Calu3 (cell line): ENCODE measurements at regions not wholly inside any gene's neighbourhood (a gene's known extent, or its start where the extent isn't known, plus 50 kb on each side); places are given as distances from the start of the nearest gene placed in this dataset.

Source experiments
- BruUV-seq: library from RNA; stranded (reverse); fragments of 400-500 nt; replicated peaks from 2 replicates; lab custom pipeline; 2021; lab: Mats Ljungman, UMichigan
- CTCF ChIA-PET: fragments of 300-600 bp; sonication (Branson Sonifier 250); formaldehyde crosslinking; loops from one replicate; lab custom pipeline; 2022; ENCODE audit warnings: antibody characterized with exemption; lab: Charles Lee
- DNase-seq: peaks from one replicate; pipeline ENCODE4 v3.0.0; 2022
- H3K27ac Mint-ChIP-seq: one replicate; pipeline ENCODE4 v1.8.0; 2022; ENCODE audit warnings: mixed read lengths; ENCODE audit not compliant: unreplicated experiment
- H3K27me3 Mint-ChIP-seq: one replicate; pipeline ENCODE4 v1.8.0; 2022; ENCODE audit warnings: mixed read lengths; ENCODE audit not compliant: unreplicated experiment
- H3K36me3 Mint-ChIP-seq: one replicate; pipeline ENCODE4 v1.8.0; 2022; ENCODE audit warnings: mild to moderate bottlenecking, moderate library complexity, mixed read lengths; ENCODE audit not compliant: insufficient read depth, unreplicated experiment
- H3K4me1 Mint-ChIP-seq: one replicate; pipeline ENCODE4 v1.8.0; 2022; ENCODE audit warnings: mild to moderate bottlenecking, low read depth, mixed read lengths; ENCODE audit not compliant: unreplicated experiment
- H3K4me3 Mint-ChIP-seq: one replicate; pipeline ENCODE4 v1.8.0; 2022; ENCODE audit warnings: mild to moderate bottlenecking, low read depth, moderate library complexity, mixed read lengths; ENCODE audit not compliant: unreplicated experiment
- H3K9me3 Mint-ChIP-seq: one replicate; pipeline ENCODE4 v1.8.0; 2022; ENCODE audit warnings: low read depth, mixed read lengths; ENCODE audit not compliant: unreplicated experiment
- intact Hi-C: fragments of 100-400 bp; cut with micrococcal nuclease; formaldehyde crosslinking; loops from one replicate; pipeline ENCODE4 v1.10.0; 2022; ENCODE audit not compliant: unreplicated experiment
- TF ChIP-seq, protein P1 (sequence below): fragments of 200-600 bp; IDR thresholded peaks from one replicate; pipeline ENCODE4 v1.8.0; 2022; ENCODE audit warnings: antibody characterized with exemption; ENCODE audit not compliant: unreplicated experiment

DNA sequence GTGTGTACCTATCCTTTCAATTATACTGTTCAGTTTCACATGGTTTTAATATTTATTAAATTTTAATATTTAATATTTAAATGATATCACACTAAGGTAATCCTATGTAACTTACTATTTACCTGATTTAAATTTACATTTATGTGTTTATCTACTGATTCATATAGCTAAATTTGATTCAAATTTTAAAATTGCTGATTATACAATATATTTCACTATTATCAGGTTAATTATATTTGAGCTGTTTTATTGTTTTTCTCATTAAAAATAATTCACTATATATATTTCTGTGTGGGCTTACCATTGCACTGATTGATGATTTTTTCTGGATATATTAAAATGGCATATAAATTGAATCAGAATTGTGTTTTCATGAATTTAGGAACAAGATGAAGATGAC lies 1923.5 kb downstream of the STIM2 start:
- Mint-ChIP-seq H3K4me1 (no peaks in the 10 kb centered on the region), H3K27ac (no peak overlapping the region), H3K36me3 (no peaks in the 10 kb centered on the region), H3K27me3 (no peaks in the 10 kb centered on the region), H3K4me3 (no peak overlapping the region), H3K9me3 (peaks cover 2% of the 10 kb centered on the region)
- DNase-seq: no peak
- TF ChIP-seq, protein P1, sequence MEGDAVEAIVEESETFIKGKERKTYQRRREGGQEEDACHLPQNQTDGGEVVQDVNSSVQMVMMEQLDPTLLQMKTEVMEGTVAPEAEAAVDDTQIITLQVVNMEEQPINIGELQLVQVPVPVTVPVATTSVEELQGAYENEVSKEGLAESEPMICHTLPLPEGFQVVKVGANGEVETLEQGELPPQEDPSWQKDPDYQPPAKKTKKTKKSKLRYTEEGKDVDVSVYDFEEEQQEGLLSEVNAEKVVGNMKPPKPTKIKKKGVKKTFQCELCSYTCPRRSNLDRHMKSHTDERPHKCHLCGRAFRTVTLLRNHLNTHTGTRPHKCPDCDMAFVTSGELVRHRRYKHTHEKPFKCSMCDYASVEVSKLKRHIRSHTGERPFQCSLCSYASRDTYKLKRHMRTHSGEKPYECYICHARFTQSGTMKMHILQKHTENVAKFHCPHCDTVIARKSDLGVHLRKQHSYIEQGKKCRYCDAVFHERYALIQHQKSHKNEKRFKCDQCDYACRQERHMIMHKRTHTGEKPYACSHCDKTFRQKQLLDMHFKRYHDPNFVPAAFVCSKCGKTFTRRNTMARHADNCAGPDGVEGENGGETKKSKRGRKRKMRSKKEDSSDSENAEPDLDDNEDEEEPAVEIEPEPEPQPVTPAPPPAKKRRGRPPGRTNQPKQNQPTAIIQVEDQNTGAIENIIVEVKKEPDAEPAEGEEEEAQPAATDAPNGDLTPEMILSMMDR: no peak
- CTCF ChIA-PET: no interaction called here
- no TSS peak for BruUV-seq
- intact Hi-C loops: no loop called here

DNA sequence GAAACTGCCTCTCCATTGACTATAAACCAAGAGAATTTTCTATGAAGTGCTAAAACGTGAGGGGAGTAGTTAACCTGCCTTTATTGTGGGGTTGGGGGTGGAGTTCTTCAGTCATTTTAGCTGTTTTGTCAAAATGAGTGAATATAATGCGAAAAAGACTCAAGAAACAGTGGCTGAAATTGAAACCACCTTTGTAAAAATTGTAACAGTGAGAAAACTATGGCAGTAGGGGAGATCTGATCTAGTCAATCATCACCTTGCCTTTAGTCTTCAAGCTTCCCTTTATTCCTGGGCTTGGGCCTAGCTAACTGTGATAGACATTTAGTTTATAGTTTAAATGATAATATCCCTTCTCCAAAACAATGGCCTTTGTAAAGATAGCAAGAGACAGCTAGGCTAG lies 1927.3 kb downstream of the STIM2 start:
- Mint-ChIP-seq H3K9me3 (peaks cover 6% of the 10 kb centered on the region), H3K36me3 (no peaks in the 10 kb centered on the region), H3K4me1 (no peaks in the 10 kb centered on the region), H3K27me3 (no peaks in the 10 kb centered on the region), H3K27ac (no peak overlapping the region), H3K4me3 (no peak overlapping the region)
- TF ChIP-seq, protein P1: no peak
- BruUV-seq: no TSS peak
- CTCF ChIA-PET: no interaction called here
- no peak for DNase-seq
- intact Hi-C loops: no loop called here

DNA sequence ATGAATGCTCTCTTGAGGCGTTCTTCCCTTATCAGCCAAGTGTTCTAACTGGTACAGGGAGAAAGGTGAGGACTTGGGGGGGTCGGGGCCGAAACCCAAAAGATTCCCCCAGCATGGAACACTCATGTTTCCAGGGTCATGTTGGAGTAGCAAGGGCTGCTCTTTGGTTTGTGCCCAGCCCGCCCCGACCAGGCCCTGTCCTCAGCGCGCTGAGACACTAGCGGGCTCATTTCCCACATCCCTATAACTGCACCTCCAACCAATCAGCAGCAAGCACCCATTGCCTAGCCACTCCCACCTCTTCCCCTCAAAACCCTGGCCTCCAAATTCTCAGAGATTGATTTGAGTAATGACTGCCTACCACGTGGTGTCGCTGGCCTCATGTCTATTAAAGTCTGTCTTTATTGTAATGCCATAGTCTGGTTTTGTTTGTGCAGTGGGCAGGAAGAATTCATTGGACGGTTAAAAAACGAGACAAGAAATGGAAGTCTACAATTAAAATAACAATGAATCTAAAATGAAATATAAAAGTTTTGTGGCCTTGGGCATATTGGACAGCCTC lies 1928.4 kb downstream of the STIM2 start:
- Mint-ChIP-seq H3K36me3 (no peaks in the 10 kb centered on the region), H3K4me1 (no peaks in the 10 kb centered on the region), H3K9me3 (peaks cover 6% of the 10 kb centered on the region), H3K4me3 (no peak overlapping the region), H3K27me3 (no peaks in the 10 kb centered on the region), H3K27ac (no peak overlapping the region)
- CTCF ChIA-PET: no interaction called here
- intact Hi-C loops: no loop called here
- no peak for DNase-seq
- no TSS peak for BruUV-seq
- TF ChIP-seq, protein P1: no peak

DNA sequence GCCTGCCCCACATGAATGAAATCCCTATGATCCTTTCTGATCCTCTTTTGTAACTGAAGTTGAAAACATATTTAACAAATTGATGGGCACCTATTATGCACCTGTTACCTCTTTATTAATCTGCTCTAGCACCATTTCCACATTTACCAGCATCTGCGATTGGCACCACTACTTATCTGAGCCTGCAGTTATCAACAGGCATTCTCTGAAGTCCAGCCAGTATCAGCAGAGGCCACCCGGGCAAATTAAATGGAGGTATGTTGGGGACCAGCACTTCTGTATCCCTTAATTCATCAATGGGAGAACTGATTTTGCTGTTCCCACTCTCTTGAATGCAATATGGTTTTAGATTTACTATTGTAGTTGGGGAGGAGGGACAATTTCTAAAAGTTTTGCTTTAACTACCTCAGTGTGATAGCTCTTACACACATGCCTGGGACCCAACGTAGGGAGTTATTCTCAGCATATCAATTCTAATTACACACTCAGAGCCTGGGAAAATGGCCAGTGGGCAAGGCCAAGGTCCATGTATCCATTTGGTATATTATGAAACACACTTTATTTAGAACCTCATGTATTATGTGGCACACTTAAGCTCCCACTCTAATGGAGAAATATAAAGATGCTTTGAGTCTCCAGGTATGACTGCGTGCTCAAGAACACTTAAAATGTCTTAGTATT lies 1927.1 kb upstream of the PCDH7 start:
- no peak overlapping the region for H3K4me3 Mint-ChIP-seq
- no peak for DNase-seq
- CTCF ChIA-PET: no interaction called here
- H3K4me1 Mint-ChIP-seq: no peaks in the 10 kb centered on the region
- H3K27me3 Mint-ChIP-seq: no peaks in the 10 kb centered on the region
- intact Hi-C loops: no loop called here
- TF ChIP-seq, protein P1: no peak
- BruUV-seq: no TSS peak
- H3K27ac Mint-ChIP-seq: no peak overlapping the region
- peaks cover 6% of the 10 kb centered on the region for H3K9me3 Mint-ChIP-seq
- H3K36me3 Mint-ChIP-seq: no peaks in the 10 kb centered on the region
